ENCODE measurements at regions not wholly inside any gene's neighbourhood (a gene's known extent, or its start where the extent isn't known, plus 50 kb on each side); places are given as distances from the start of the nearest gene placed in this dataset.

DNA sequence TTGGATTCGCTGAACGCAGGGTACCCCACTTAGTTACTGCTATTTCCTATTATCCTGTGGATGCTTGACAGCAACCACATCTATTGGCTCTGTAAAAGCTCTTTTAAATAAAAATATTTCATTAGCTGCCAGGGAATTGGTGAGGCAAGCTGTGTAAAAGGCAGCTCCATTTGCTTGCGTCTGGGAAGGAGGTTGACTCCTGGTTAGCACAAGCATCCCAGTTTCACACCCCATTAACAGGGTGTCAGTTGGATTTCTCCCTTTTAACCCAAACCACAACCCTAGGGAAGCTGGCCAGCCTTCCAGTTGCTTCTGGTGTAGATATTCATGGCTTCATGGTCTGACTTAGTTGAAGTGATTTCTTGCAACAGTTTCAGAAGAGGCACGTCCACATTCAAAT is 151.0 kb downstream of the GPBP1 start:
- intact Hi-C loops (cut with DNase I): no loop called here
- no peak for DNase-seq (ENCODE audit: extremely low spot score)
- no peak overlapping the region for H3K27ac ChIP-seq (replicated peaks in 1 of 4)

DNA sequence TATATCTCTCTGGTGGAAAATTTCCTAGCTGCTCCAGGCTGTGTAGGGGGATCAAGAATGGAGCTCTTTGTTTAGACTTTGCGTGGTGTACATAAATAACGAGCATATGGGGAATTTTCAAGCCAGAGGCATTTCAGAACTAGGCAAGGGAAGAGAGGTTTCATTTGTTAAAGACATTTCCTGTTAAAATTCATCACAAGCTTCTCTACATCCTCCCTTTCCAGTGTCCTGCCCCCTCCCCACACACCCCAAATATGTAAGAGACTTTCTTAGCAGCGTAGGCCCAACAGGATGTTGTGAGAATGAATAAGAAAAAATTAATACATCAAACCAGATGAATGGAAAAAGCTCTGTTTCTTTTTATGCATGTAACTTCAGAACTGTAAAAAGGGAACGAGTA is 150.3 kb downstream of the GPBP1 start:
- no peak for DNase-seq (ENCODE audit: extremely low spot score)
- WGBS: 53% methylated on average over 4 of the region's 4 CpGs
- H3K27ac ChIP-seq (replicated peaks in 1 of 4): no peak overlapping the region
- H3K4me1 ChIP-seq: peaks cover 0 to 7% (median 0%) of the 10 kb centered on the region in 4 donors
- no peaks in the 10 kb centered on the region for H3K27me3 ChIP-seq
- intact Hi-C loops (cut with DNase I): no loop called here
- TF ChIP-seq EP300 (IDR thresholded peaks at IDR 0.05): no peak
- no peak for TF ChIP-seq POLR2AphosphoS5 (IDR thresholded peaks at IDR 0.05)
- no peak for TF ChIP-seq POLR2A (IDR thresholded peaks at IDR 0.05; ENCODE audit: low read depth)
- no peak for TF ChIP-seq CTCF (IDR thresholded peaks at IDR 0.05)
- H3K36me3 ChIP-seq: no peaks in the 10 kb centered on the region
- H3K4me3 ChIP-seq: no peak overlapping the region
- H3K9me3 ChIP-seq: no peaks in the 10 kb centered on the region

More for the DNA sequence above, 151.0 kb downstream of the GPBP1 start:
- 77% methylated on average over 4 of the region's 4 CpGs for WGBS
- peaks cover 0 to 7% (median 0%) of the 10 kb centered on the region in 4 donors for H3K4me1 ChIP-seq
- H3K27me3 ChIP-seq: no peaks in the 10 kb centered on the region
- no peak for TF ChIP-seq POLR2A (IDR thresholded peaks at IDR 0.05; ENCODE audit: low read depth)
- no peak for TF ChIP-seq CTCF (IDR thresholded peaks at IDR 0.05)
- no peak for TF ChIP-seq POLR2AphosphoS5 (IDR thresholded peaks at IDR 0.05)
- no peak for TF ChIP-seq EP300 (IDR thresholded peaks at IDR 0.05)
- H3K4me3 ChIP-seq: no peak overlapping the region
- H3K9me3 ChIP-seq: no peaks in the 10 kb centered on the region
- no peaks in the 10 kb centered on the region for H3K36me3 ChIP-seq

GRCh38 chr5:57320582-57320981 is 146.7 kb downstream of the GPBP1 start:
- intact Hi-C loops (cut with DNase I): no loop called here
- TF ChIP-seq CTCF (IDR thresholded peaks at IDR 0.05): no peak
- no peak for TF ChIP-seq EP300 (IDR thresholded peaks at IDR 0.05)
- no peak for TF ChIP-seq POLR2A (IDR thresholded peaks at IDR 0.05; ENCODE audit: low read depth)
- no peak for TF ChIP-seq POLR2AphosphoS5 (IDR thresholded peaks at IDR 0.05)
- Histone ChIP-seq H3K27me3 (no peaks in the 10 kb centered on the region), H3K4me1 (peaks cover 0 to 15% (median 11%) of the 10 kb centered on the region in 4 donors), H3K9me3 (no peaks in the 10 kb centered on the region), H3K4me3 (no peak overlapping the region), H3K27ac (replicated peaks in 1 of 4) (no peak overlapping the region), H3K36me3 (no peaks in the 10 kb centered on the region)
- 75% methylated on average over 6 of the region's 6 CpGs for WGBS
- DNase-seq (ENCODE audit: extremely low spot score): no peak

DNA sequence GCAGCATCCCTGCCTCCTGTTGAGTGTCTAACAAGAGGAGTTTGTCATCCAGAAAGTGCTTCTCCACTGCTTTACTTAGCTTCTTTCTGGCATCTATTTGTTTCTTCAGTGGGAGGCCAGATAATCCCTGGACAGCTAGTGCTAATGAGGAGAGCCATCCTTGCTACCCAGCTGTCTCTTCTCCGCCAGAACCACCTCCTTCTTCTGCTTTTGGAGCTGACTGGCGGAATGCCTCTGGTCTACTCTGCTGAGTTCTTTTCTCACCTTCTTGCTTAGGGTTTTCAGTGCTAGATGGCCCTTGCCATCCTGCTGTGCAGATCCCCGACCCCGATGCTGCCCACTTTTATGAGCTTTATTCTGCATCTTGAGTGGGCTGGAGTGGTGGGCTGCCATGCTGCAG is 145.8 kb downstream of the GPBP1 start:
- intact Hi-C loops (cut with DNase I): no loop called here
- H3K27ac ChIP-seq (replicated peaks in 1 of 4): no peak overlapping the region

More for the DNA sequence above, 145.8 kb downstream of the GPBP1 start:
- TF ChIP-seq CTCF (IDR thresholded peaks at IDR 0.05) (no peak), EP300 (IDR thresholded peaks at IDR 0.05) (no peak), POLR2AphosphoS5 (IDR thresholded peaks at IDR 0.05) (no peak), POLR2A (IDR thresholded peaks at IDR 0.05; ENCODE audit: low read depth) (no peak)
- no peak for DNase-seq (ENCODE audit: extremely low spot score)
- WGBS: 97% methylated on average over 4 of the region's 4 CpGs
- Histone ChIP-seq H3K9me3 (no peaks in the 10 kb centered on the region), H3K36me3 (no peaks in the 10 kb centered on the region), H3K4me1 (peaks cover 0 to 15% (median 10%) of the 10 kb centered on the region in 4 donors), H3K27me3 (no peaks in the 10 kb centered on the region), H3K4me3 (no peak overlapping the region)
